Keratinocyte (primary cell): ENCODE measurements at regions not wholly inside any gene's neighbourhood (a gene's known extent, or its start where the extent isn't known, plus 50 kb on each side); places are given as distances from the start of the nearest gene placed in this dataset.

Source experiments
- DNase-seq: peaks from one replicate; pipeline ENCODE4 v3.0.0-alpha.2; 2011; ENCODE audit warnings: low read depth, missing footprints, low spot score
- FAIRE-seq: peaks from 2 replicates; lab custom pipeline; 2011; peaks lifted over from hg19 to GRCh38; lab: Jason Lieb, UNC
- H2AFZ ChIP-seq: 2 replicates; pipeline ENCODE4 v1.6.0; 2012; ENCODE audit warnings: low read length, control low read depth, inconsistent platforms; ENCODE audit not compliant: control insufficient read depth
- H3K27ac ChIP-seq: 2 replicates; pipeline ENCODE4 v1.5.1; 2011; ENCODE audit warnings: low read length; ENCODE audit not compliant: control insufficient read depth, insufficient read depth
- H3K27me3 ChIP-seq: 3 replicates; pipeline ENCODE4 v1.6.0; 2011; ENCODE audit warnings: low read length; ENCODE audit not compliant: control insufficient read depth, insufficient read depth; ENCODE audit errors: extremely low read depth
- H3K36me3 ChIP-seq, 2 experiments: 2 replicates in 1 of 2; 3 replicates in 1 of 2; pipeline ENCODE4 v1.5.1; 2011; ENCODE audit warnings: low read length in 2 of 2, mild to moderate bottlenecking in 1 of 2; ENCODE audit not compliant: control insufficient read depth in 2 of 2, insufficient read depth in 2 of 2; ENCODE audit errors: extremely low read depth in 1 of 2
- H3K4me1 ChIP-seq: 3 replicates; pipeline ENCODE4 v1.5.1; 2011; ENCODE audit warnings: low read length; ENCODE audit not compliant: control insufficient read depth, insufficient read depth; ENCODE audit errors: extremely low read depth
- H3K4me2 ChIP-seq: 3 replicates; pipeline ENCODE4 v1.6.0; 2011; ENCODE audit warnings: low read depth, low read length; ENCODE audit not compliant: control insufficient read depth, insufficient read depth; ENCODE audit errors: extremely low read depth
- H3K4me3 ChIP-seq, 3 experiments: fragments of 200-600 bp in 1 of 3; sonication (generic) in 1 of 3; 2 replicates in 2 of 3; 3 replicates in 1 of 3; pipeline ENCODE4 v1.5.1; 2011 to 2016; ENCODE audit warnings: low read length in 3 of 3, mild to moderate bottlenecking in 3 of 3, control low read depth in 2 of 3, inconsistent platforms in 1 of 3, low read depth in 1 of 3, mixed read lengths in 1 of 3, mixed run types in 1 of 3, moderate library complexity in 1 of 3; ENCODE audit not compliant: control insufficient read depth in 2 of 3, insufficient read depth in 2 of 3; ENCODE audit errors: extremely low read depth in 1 of 3
- H3K79me2 ChIP-seq: 2 replicates; pipeline ENCODE4 v1.6.0; 2012; ENCODE audit warnings: low read length; ENCODE audit not compliant: control insufficient read depth, insufficient read depth
- H3K9ac ChIP-seq: 3 replicates; pipeline ENCODE4 v1.6.0; 2011; ENCODE audit warnings: low read length; ENCODE audit not compliant: control insufficient read depth, insufficient read depth; ENCODE audit errors: extremely low read depth
- H3K9me1 ChIP-seq: 3 replicates; pipeline ENCODE4 v1.6.0; 2011; ENCODE audit warnings: low read length; ENCODE audit not compliant: control insufficient read depth, insufficient read depth; ENCODE audit errors: extremely low read depth
- H3K9me3 ChIP-seq: 2 replicates; pipeline ENCODE4 v1.5.1; 2012; ENCODE audit warnings: low read depth, low read length; ENCODE audit not compliant: control insufficient read depth
- H4K20me1 ChIP-seq: 3 replicates; pipeline ENCODE4 v1.6.0; 2011; ENCODE audit warnings: low read length; ENCODE audit not compliant: control insufficient read depth, insufficient read depth; ENCODE audit errors: extremely low read depth
- EZH2 ChIP-seq: IDR thresholded peaks from one replicate; pipeline ENCODE4 v1.6.1; 2012; ENCODE audit warnings: inconsistent platforms, mild to moderate bottlenecking, low read length, moderate library complexity
- dilution Hi-C: fragments of 300-500 bp; cut with MboI; formaldehyde crosslinking; loops from one replicate; pipeline ENCODE4 v1.7.0; 2020; ENCODE audit warnings: low sequenced_read_pairs; ENCODE audit not compliant: extremely low pct_ligation_motif_present
- TF ChIP-seq, protein P1 (sequence below), 3 experiments: IDR thresholded peaks in 1 of 3; conservative IDR thresholded peaks in 1 of 3; optimal IDR thresholded peaks in 1 of 3; 2 replicates in 2 of 3; 3 replicates in 1 of 3; pipeline versions ENCODE3 to v1.5.1; 2011; ENCODE audit warnings: low read length in 3 of 3, mild to moderate bottlenecking in 3 of 3, moderate library complexity in 2 of 3, control low read depth in 1 of 3, inconsistent platforms in 1 of 3; ENCODE audit not compliant: insufficient read depth in 2 of 3; ENCODE audit errors: extremely low read depth in 1 of 3

- Histone ChIP-seq H3K9me1 (no peaks in the 10 kb centered on the region), H3K27me3 (no peaks in the 10 kb centered on the region), H4K20me1 (no peaks in the 10 kb centered on the region), H3K27ac (no peak overlapping the region), H3K9me3 (peaks cover 7% of the 10 kb centered on the region), H3K4me3 (no peak overlapping the region), H3K9ac (no peak overlapping the region), H2AFZ (no peak overlapping the region), H3K79me2 (no peaks in the 10 kb centered on the region), H3K4me1 (no peaks in the 10 kb centered on the region), H3K4me2 (no peak overlapping the region), H3K36me3 (no peaks in the 10 kb centered on the region)
- TF ChIP-seq, protein P1, sequence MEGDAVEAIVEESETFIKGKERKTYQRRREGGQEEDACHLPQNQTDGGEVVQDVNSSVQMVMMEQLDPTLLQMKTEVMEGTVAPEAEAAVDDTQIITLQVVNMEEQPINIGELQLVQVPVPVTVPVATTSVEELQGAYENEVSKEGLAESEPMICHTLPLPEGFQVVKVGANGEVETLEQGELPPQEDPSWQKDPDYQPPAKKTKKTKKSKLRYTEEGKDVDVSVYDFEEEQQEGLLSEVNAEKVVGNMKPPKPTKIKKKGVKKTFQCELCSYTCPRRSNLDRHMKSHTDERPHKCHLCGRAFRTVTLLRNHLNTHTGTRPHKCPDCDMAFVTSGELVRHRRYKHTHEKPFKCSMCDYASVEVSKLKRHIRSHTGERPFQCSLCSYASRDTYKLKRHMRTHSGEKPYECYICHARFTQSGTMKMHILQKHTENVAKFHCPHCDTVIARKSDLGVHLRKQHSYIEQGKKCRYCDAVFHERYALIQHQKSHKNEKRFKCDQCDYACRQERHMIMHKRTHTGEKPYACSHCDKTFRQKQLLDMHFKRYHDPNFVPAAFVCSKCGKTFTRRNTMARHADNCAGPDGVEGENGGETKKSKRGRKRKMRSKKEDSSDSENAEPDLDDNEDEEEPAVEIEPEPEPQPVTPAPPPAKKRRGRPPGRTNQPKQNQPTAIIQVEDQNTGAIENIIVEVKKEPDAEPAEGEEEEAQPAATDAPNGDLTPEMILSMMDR (optimal IDR thresholded peaks at IDR 0.05 in 1 of 3, IDR thresholded peaks at IDR 0.05 in 1 of 3, conservative IDR thresholded peaks at IDR 0.05 in 1 of 3; ENCODE audit: extremely low read depth in 1 of 3, insufficient read depth in 2 of 3, low read length in 3 of 3), result no peak
- TF ChIP-seq EZH2, result no peak
- dilution Hi-C loops, result no loop called here
- DNase-seq, result no peak
- FAIRE-seq, result no peak
Observed at GRCh38 chr14:41350476-41350875, 256.2 kb upstream of the LRFN5 start.

GRCh38 chr14:41349289-41349910 lies 257.3 kb upstream of the LRFN5 start:
- H3K27ac ChIP-seq, result no peak overlapping the region
- no peaks in the 10 kb centered on the region for H3K4me1 ChIP-seq
- FAIRE-seq, result no peak
- no peak overlapping the region for H2AFZ ChIP-seq
- H3K9me3 ChIP-seq, result peaks cover 7% of the 10 kb centered on the region
- dilution Hi-C loops, result no loop called here
- H3K9ac ChIP-seq, result no peak overlapping the region
- no peak overlapping the region for H3K4me3 ChIP-seq
- no peak for DNase-seq
- no peaks in the 10 kb centered on the region for H3K9me1 ChIP-seq
- no peaks in the 10 kb centered on the region for H3K27me3 ChIP-seq
- H3K4me2 ChIP-seq, result no peak overlapping the region
- TF ChIP-seq EZH2, result no peak
- TF ChIP-seq, protein P1 (optimal IDR thresholded peaks at IDR 0.05 in 1 of 3, IDR thresholded peaks at IDR 0.05 in 1 of 3, conservative IDR thresholded peaks at IDR 0.05 in 1 of 3; ENCODE audit: extremely low read depth in 1 of 3, insufficient read depth in 2 of 3, low read length in 3 of 3), result no peak
- no peaks in the 10 kb centered on the region for H3K79me2 ChIP-seq
- no peaks in the 10 kb centered on the region for H4K20me1 ChIP-seq
- H3K36me3 ChIP-seq, result no peaks in the 10 kb centered on the region
